Large intestine (tissue), 3 donors: ENCODE measurements at regions not wholly inside any gene's neighbourhood (a gene's known extent, or its start where the extent isn't known, plus 50 kb on each side); places are given as distances from the start of the nearest gene placed in this dataset.
"Not testable (repeated sequence)": the region's sequence is repeated elsewhere in the genome, so short reads cannot be mapped to it uniquely, and the experiment has no call there.

Source experiments
- DNase-seq, 2 donors: peaks; one replicate each; pipeline versions ENCODE4 v3.0.0 to v3.0.0-alpha.2; 2013
- H3K27ac ChIP-seq: one replicate; pipeline ENCODE4 v1.5.1; 2013; ENCODE audit warnings: low read length
- H3K27me3 ChIP-seq: 2 replicates; pipeline ENCODE4 v1.6.1; 2013; ENCODE audit warnings: low read length; ENCODE audit not compliant: control insufficient read depth, insufficient read depth
- H3K36me3 ChIP-seq: 2 replicates; pipeline ENCODE4 v1.6.1; 2013; ENCODE audit warnings: low read length; ENCODE audit not compliant: control insufficient read depth, insufficient read depth
- H3K4me1 ChIP-seq: one replicate; pipeline ENCODE4 v1.6.1; 2013; ENCODE audit warnings: low read length; ENCODE audit not compliant: control insufficient read depth, insufficient read depth
- H3K4me3 ChIP-seq: one replicate; pipeline ENCODE4 v1.5.1; 2013; ENCODE audit warnings: low read length
- H3K9me3 ChIP-seq: one replicate; pipeline ENCODE4 v1.6.1; 2013; ENCODE audit warnings: mild to moderate bottlenecking, low read depth, low read length, moderate library complexity; ENCODE audit not compliant: control insufficient read depth
- WGBS: methylation state at CpG from one replicate; pipeline ENCODE4 v1.1.5; 2013; ENCODE audit warnings: low lambda C conversion rate; ENCODE audit not compliant: insufficient coverage; 5-methylcytosine and 5-hydroxymethylcytosine counted together

GRCh38 chr15:23750179-23750578 lies 63.1 kb upstream of the NDN start:
- Histone ChIP-seq H3K9me3 (no peaks in the 10 kb centered on the region), H3K4me1 (no peaks in the 10 kb centered on the region), H3K27ac (no peak overlapping the region), H3K36me3 (no peaks in the 10 kb centered on the region), H3K4me3 (no peak overlapping the region), H3K27me3 (no peaks in the 10 kb centered on the region)
- WGBS: no CpG with 5 or more reads among the region's 4 CpGs
- DNase-seq: peak in 1 of 2 donors; percentile 41

GRCh38 chr15:23750776-23751175 lies 63.7 kb upstream of the NDN start:
- Histone ChIP-seq H3K27me3 (no peaks in the 10 kb centered on the region), H3K27ac (no peak overlapping the region), H3K4me1 (no peaks in the 10 kb centered on the region), H3K9me3 (no peaks in the 10 kb centered on the region), H3K4me3 (no peak overlapping the region), H3K36me3 (no peaks in the 10 kb centered on the region)
- no peak for DNase-seq
- 67% methylated on average over 1 of the region's 1 CpG for WGBS

- no CpG with 5 or more reads among the region's 2 CpGs for WGBS
- DNase-seq: no peak
- no peaks in the 10 kb centered on the region for H3K4me1 ChIP-seq
- H3K36me3 ChIP-seq: no peaks in the 10 kb centered on the region
- no peaks in the 10 kb centered on the region for H3K9me3 ChIP-seq
- H3K4me3 ChIP-seq: no peak overlapping the region
- no peak overlapping the region for H3K27ac ChIP-seq
- H3K27me3 ChIP-seq: no peaks in the 10 kb centered on the region
Observed at GRCh38 chr15:23753248-23753647, 66.1 kb upstream of the NDN start.

- no peaks in the 10 kb centered on the region for H3K36me3 ChIP-seq
- no peak for DNase-seq
- no peak overlapping the region for H3K4me3 ChIP-seq
- H3K4me1 ChIP-seq: no peaks in the 10 kb centered on the region
- no peak overlapping the region for H3K27ac ChIP-seq
- H3K27me3 ChIP-seq: no peaks in the 10 kb centered on the region
- 62% methylated on average over 4 of the region's 7 CpGs for WGBS
- peaks cover 3% of the 10 kb centered on the region for H3K9me3 ChIP-seq
Observed at GRCh38 chr15:23758891-23759290, 71.8 kb upstream of the NDN start.

GRCh38 chr15:23760024-23760423 lies 72.9 kb upstream of the NDN start:
- H3K9me3 ChIP-seq: peaks cover 3% of the 10 kb centered on the region
- WGBS: no CpG with 5 or more reads among the region's 4 CpGs
- H3K4me3 ChIP-seq: no peak overlapping the region
- peak; percentile 3 to 13 for DNase-seq
- H3K36me3 ChIP-seq: no peaks in the 10 kb centered on the region
- H3K27ac ChIP-seq: no peak overlapping the region
- no peaks in the 10 kb centered on the region for H3K27me3 ChIP-seq
- no peaks in the 10 kb centered on the region for H3K4me1 ChIP-seq

- Histone ChIP-seq H3K27me3 (no peaks in the 10 kb centered on the region), H3K4me3 (no peak overlapping the region), H3K36me3 (no peaks in the 10 kb centered on the region), H3K4me1 (no peaks in the 10 kb centered on the region), H3K9me3 (peaks cover 3% of the 10 kb centered on the region), H3K27ac (no peak overlapping the region)
- no peak for DNase-seq
- WGBS: no CpG with 5 or more reads among the region's 6 CpGs
Observed at GRCh38 chr15:23761386-23761785, 74.3 kb upstream of the NDN start.

GRCh38 chr15:23762026-23762425 lies 74.9 kb upstream of the NDN start:
- Histone ChIP-seq H3K27me3 (no peaks in the 10 kb centered on the region), H3K9me3 (peaks cover 3% of the 10 kb centered on the region), H3K27ac (no peak overlapping the region), H3K4me1 (no peaks in the 10 kb centered on the region), H3K4me3 (no peak overlapping the region), H3K36me3 (no peaks in the 10 kb centered on the region)
- no CpG with 5 or more reads among the region's 8 CpGs for WGBS
- no peak for DNase-seq

GRCh38 chr15:23763021-23763420 lies 75.9 kb upstream of the NDN start:
- Histone ChIP-seq H3K27me3 (no peaks in the 10 kb centered on the region), H3K4me1 (no peaks in the 10 kb centered on the region), H3K36me3 (no peaks in the 10 kb centered on the region), H3K9me3 (peaks cover 3% of the 10 kb centered on the region), H3K4me3 (no peak overlapping the region), H3K27ac (no peak overlapping the region)
- WGBS: no CpG with 5 or more reads among the region's 9 CpGs
- DNase-seq: no peak

- 49% methylated on average over 2 of the region's 3 CpGs for WGBS
- Histone ChIP-seq H3K4me3 (no peak overlapping the region), H3K4me1 (no peaks in the 10 kb centered on the region), H3K9me3 (peaks cover 3% of the 10 kb centered on the region), H3K36me3 (no peaks in the 10 kb centered on the region), H3K27me3 (no peaks in the 10 kb centered on the region), H3K27ac (no peak overlapping the region)
- no peak for DNase-seq
Observed at GRCh38 chr15:23764306-23764705, 77.2 kb upstream of the NDN start.

- Histone ChIP-seq H3K4me1 (no peaks in the 10 kb centered on the region), H3K4me3 (no peak overlapping the region), H3K27me3 (no peaks in the 10 kb centered on the region), H3K36me3 (no peaks in the 10 kb centered on the region), H3K9me3 (peaks cover 3% of the 10 kb centered on the region), H3K27ac (no peak overlapping the region)
- DNase-seq: no peak
- 81% methylated on average over 3 of the region's 4 CpGs for WGBS
Observed at GRCh38 chr15:23764716-23765115, 77.6 kb upstream of the NDN start.

GRCh38 chr15:23766779-23767178 lies 79.7 kb upstream of the NDN start:
- H3K27ac ChIP-seq, H3K4me1 ChIP-seq, H3K4me3 ChIP-seq, H3K36me3 ChIP-seq, DNase-seq, H3K27me3 ChIP-seq, H3K9me3 ChIP-seq: not testable (repeated sequence)
- WGBS: no CpG with 5 or more reads among the region's 2 CpGs
